OCI-LY1 (cell line): ENCODE measurements at regions not wholly inside any gene's neighbourhood (a gene's known extent, or its start where the extent isn't known, plus 50 kb on each side); places are given as distances from the start of the nearest gene placed in this dataset.

Source experiments
- EZH2 ChIP-seq: fragments of 200-600 bp; sonication (generic), shearing (Covaris generic); IDR thresholded peaks from 2 replicates; pipeline ENCODE4 v1.8.0; 2017; ENCODE audit warnings: borderline replicate concordance, mixed run types, mild to moderate bottlenecking, antibody characterized with exemption, low read length, moderate library complexity, mixed read lengths
- TF ChIP-seq, protein P1 (sequence below): fragments of 200-600 bp; sonication (generic), shearing (Covaris generic); IDR thresholded peaks from 2 replicates; pipeline ENCODE4 v1.5.1; 2017; ENCODE audit warnings: mild to moderate bottlenecking, antibody characterized with exemption, low read length, moderate library complexity, mixed read lengths

GRCh38 chr14:44742202-44742601, 219.5 kb downstream of the KLHL28 start:
- TF ChIP-seq, protein P1, sequence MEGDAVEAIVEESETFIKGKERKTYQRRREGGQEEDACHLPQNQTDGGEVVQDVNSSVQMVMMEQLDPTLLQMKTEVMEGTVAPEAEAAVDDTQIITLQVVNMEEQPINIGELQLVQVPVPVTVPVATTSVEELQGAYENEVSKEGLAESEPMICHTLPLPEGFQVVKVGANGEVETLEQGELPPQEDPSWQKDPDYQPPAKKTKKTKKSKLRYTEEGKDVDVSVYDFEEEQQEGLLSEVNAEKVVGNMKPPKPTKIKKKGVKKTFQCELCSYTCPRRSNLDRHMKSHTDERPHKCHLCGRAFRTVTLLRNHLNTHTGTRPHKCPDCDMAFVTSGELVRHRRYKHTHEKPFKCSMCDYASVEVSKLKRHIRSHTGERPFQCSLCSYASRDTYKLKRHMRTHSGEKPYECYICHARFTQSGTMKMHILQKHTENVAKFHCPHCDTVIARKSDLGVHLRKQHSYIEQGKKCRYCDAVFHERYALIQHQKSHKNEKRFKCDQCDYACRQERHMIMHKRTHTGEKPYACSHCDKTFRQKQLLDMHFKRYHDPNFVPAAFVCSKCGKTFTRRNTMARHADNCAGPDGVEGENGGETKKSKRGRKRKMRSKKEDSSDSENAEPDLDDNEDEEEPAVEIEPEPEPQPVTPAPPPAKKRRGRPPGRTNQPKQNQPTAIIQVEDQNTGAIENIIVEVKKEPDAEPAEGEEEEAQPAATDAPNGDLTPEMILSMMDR: no peak
- TF ChIP-seq EZH2: no peak
